ENCODE measurements at regions not wholly inside any gene's neighbourhood (a gene's known extent, or its start where the extent isn't known, plus 50 kb on each side); places are given as distances from the start of the nearest gene placed in this dataset.
A peak's percentile ranks its signal among the peaks of the same experiment; 100 is the strongest.

- no peak for DNase-seq (ENCODE audit: low spot score)
Observed at GRCh38 chr5:67515020-67515689, 318.6 kb upstream of the CD180 start.

DNA sequence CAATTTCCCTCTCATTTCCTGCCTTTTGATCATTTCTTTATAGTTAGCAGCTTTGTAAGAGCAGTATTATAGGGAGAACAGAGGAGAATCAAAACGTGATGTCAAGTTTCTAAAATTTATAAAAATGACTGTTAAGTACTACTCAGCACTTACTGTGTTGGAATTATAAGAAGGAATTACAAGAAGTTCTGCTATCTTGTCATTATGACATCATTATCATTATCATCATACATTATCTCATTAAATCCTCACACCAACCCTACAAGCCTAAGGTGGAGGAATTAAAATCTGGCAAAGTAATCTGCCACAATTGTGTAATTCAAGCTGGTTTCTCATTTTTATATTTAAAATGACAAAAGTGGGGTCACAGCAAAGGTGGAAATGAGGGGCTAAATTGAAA lies 316.2 kb upstream of the CD180 start:
- DNase-seq (ENCODE audit: low spot score) = no peak

- DNase-seq (ENCODE audit: low spot score) = no peak
Observed at GRCh38 chr5:67511911-67512310, 315.3 kb upstream of the CD180 start.

DNA sequence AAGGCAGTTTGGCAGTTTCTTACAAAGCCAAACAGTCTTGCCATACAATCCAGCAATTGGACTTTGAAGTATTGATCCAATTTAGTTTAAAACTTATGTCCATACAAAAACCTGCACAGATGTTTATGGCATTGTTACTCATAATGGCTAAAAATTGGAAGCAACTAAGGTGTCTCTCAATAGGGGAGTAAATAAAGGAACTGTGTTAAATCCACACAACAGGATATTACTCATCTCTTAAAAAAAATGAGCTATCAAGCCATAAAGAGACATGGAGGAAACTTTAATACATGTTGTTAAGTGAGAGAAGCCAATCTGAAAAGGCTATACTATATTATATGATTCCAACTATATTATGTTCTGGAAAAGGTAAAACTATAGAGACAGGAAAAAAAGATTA lies 313.6 kb upstream of the CD180 start:
- DNase-seq (ENCODE audit: low spot score) = no peak

DNA sequence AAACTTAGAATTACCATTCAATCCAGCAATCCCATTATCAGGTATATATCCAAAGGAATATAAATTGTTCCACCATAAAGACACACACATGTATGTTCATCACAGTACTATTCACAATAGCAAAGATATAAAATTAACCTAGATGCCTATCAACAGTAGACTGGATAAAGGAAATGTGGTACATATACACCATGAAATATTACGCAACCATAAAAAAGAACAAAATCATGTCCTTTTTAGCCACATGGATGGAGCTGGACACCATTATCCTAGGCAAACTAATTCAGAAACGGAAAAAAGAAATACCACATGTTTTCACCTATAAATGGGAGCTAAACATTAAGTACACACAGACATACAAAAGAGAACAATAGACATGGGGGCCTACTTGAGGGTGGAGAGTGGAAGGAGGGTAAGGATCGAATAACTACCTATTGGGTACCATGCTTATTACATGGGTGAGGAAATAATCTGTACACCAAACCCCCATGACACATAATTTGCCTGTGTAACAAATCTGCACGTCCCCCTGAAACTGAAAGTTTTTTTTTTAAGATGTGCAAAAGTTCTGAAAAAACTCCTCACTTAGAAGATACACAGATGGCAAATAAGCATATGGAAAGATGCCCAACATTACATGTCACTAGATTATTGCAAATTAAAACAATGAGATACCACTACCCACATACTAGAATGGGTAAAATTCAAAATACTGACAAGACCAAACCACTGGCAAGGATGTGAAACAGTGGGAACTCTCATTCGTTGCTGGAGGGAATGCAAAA lies 313.0 kb upstream of the CD180 start:
- no peak for DNase-seq (ENCODE audit: low spot score)

DNA sequence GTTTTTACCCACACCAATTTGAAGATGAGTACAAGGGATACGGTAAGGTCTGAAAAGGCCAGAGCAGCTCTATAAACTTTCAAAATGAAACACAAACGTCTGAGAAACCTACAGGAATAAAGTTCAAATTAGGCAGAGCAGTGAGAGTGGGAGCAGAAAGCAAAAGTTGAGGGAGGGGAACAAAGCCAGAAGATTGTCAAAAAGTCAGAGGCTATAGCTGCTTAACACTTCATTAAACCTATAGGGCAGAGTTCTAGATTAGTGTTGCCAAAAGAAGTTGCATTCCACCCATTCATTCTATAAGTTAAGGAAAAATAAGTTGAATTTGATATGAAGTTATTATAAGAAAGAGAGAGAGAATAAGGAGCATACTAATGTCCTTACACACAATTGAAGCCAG lies 309.6 kb upstream of the CD180 start:
- no peak for DNase-seq (ENCODE audit: low spot score)

- DNase-seq (ENCODE audit: low spot score) = no peak
Observed at GRCh38 chr5:67502951-67503350, 306.4 kb upstream of the CD180 start.

DNA sequence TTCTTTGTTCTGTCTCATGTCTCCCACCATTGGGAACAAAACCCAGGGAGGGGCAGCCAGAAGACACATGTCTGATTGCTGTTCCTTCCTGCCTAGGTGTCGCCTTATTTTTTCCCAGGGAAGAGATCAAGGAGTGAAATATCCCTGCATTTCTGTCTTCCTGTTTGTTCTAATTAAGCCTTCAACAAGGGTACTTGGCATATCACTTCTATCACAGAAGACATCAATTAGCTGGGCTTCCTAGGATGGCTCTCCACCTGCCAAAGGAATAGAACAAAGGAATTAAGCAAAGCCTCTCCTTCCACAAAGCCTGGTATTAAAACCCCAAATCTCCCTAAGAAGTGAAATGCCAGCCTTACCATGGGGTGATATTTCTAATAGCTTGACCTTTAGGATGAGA lies 299.5 kb upstream of the CD180 start:
- no peak for DNase-seq (ENCODE audit: low spot score)

DNA sequence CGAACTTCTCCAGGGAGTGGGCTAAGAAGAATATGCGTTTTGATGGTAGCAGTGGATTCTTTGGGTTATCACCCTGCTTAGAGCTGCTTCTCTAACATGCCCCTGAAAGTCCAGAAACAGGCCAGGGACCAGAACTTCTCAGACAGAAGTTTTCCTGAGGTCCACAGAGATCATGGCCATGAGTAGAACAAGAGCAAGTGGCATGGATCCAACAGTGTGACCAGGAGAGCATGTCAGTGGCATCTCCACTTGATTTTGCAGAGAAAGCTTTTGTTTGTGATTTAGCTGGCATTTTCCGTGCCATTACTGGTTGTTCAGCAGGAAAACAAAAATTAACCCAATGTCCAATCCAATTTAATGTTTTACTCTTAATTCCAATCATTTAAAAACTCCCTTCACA lies 298.5 kb upstream of the CD180 start:
- no peak for DNase-seq (ENCODE audit: low spot score)

DNA sequence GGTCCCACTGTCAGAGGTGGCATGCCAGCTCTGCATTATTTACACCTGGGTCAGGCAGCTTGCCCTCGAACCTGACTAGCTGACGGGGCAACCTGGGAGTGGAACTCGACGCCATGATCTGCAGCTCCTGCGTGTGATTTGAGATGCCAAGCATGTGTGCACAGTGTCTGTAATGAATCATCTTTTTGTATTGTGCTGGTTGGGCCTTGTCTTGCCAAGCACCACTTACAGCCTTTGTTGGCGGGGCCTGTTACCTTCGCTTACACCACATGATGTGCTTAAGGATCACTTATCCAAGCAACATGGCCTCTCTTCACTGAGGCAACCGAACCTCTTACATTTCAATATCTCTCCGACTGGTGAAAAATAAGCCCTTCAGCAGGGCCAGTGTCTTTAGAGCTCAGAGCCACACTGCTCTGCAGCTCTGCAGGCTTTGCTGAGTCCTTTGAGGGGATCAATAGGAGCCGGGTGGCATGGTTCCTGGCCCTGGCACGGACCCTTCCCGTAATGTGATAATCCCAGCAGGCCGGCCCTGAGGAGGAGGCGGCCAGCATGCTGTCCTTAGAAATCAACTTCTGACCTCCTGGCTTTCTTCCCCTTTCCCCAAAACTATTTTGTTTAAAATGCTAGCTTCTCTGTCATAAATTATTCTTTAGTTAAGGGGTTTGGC lies 297.7 kb upstream of the CD180 start:
- DNase-seq (ENCODE audit: low spot score) = no peak

DNA sequence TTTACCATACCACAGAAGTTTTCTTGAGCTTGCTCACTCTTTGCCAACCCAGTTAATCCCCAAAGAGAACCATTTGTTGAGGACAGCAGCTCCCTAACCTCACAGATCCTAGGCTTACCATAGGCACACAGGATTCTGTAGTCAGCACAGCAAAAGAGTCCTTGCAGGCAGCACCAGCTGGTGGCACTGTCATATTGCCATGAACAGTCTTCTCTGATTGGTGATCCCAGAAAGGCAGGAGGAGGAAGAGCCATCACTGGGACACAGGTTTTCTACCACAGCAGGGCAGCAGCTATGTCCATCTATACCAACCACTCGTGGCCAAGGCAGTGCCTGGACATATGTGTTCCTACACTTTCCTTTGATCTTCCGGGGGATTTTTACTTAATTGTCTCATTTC lies 297.1 kb upstream of the CD180 start:
- DNase-seq (ENCODE audit: low spot score) = peak; percentile 51

DNA sequence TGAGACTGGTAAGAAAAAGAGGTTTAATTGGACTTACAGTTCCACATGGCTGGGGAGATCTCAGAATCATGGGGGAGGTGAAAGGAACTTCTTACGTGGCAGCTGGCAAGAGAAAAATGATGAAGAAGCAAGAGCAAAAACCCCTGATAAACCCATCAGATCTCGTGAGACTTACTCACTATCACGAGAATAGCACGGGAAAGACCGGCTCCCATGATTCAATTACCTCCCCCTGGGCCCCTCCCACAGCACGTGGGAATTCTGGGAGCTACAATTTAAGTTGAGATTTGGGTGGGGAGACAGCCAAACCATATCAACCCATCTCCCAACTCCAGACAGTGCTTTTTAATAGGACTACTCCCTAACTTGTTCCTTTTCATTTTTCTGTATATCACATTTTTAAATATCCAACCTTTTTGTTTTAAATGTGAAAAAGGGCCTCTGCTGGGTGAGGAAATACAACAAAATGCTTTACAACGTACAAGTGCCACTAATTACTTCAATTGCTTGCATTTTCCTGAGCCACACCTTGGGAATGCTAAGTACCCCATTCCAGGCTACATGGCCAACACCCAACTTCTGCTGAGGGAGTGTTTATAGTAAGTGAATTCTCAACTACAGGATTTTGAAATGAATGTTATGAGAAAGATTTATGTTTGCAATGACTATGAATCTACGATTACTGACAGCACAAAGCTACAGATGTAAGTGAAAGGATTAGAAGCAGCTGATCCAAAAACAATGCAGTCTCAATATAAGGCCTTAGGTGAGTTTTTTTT lies 294.1 kb upstream of the CD180 start:
- no peak for DNase-seq (ENCODE audit: low spot score)

DNA sequence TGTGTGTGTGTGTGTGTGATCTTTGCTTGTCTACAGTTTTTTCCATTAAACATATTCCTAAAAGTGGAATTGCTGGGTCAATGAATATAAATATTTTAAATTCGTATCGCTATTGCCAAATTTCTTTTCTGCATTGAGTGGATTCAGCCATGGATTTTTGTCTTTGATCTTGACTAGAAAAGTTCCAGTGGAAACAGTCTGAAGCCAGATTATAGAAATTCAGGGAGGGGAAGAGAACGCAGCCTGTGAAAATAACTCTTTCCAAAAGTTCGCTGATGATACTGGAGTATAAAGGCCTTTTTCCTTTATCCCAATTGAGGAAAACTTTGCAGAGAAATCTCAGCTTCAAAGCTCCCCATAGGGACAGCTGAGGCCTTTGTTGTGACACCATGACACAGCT lies 292.3 kb upstream of the CD180 start:
- no peak for DNase-seq (ENCODE audit: low spot score)

DNA sequence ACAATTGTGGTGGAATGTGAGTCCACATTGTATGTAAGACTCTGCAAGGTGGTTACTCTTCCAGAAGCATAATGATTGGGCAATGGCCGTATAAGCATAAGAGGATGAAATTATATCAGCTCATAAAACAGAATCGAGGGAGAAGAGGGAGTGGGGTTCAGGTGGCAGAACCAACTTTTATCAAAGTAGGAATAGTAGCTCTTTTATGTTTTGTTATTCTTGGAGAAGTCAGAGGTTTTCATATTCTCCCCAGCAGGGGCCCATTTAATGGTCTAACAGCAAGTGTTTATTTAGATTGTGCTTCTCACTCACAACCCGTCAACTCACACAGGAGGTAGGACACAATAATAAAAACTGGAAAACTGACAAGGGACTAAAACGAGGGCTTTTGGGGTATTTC lies 291.3 kb upstream of the CD180 start:
- no peak for DNase-seq (ENCODE audit: low spot score)

- DNase-seq (ENCODE audit: low spot score) = no peak
Observed at GRCh38 chr5:67483453-67484030, 286.9 kb upstream of the CD180 start.

DNA sequence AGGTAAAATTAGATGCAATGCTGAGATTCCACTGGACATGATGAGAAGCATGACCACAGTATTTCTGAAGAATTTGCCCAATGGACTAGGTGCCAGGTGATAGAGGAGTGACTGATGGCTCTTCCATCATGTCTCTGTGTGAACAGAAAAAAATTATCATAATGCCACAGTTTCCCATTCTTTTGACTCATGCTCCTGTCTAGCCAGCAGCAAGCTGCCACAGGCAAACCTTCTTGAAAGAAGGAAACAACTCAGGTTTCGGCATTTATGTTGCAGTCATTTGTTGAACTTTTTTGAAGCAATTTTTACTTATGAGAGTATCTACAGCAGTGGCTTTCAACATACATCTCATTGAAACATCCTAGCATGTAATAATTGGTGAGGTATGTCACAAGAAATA lies 284.8 kb upstream of the CD180 start:
- no peak for DNase-seq (ENCODE audit: low spot score)

DNA sequence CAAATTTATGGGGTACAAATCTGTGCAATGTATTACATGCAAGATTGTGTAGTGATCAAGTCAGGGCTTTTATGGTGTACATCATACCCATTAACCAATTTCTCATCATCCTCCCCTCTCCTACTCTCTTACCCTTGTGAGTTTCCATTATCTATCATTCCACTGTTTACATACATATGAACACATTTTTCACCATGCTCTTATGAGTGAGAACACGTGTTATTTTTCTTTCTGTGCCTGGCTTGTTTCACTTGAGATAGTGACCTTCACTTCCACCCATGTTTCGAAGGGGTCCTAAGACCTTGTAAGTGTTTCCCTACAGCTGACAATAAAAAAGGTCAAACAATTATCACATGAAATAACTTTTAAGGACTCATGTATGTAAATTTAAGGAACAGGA lies 281.7 kb upstream of the CD180 start:
- DNase-seq (ENCODE audit: low spot score) = no peak

DNA sequence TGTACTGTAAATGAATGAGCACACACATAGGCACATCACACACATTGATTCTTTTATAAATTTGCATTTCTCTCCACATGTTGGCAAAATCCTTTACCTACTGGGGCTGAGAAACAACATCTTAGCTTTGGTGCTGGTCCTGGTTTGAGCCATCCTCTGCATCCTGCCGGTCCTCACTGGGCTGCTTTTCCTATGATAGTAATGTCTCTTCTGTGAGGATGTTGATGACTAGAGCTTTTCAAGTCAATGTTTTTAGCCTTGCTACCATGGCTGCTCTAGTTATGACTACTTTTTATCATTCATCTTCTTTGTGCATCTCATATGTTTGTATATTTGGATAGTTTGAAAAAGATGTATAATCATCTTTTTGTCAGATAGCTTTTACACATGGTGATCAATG lies 280.4 kb upstream of the CD180 start:
- DNase-seq (ENCODE audit: low spot score) = no peak

DNA sequence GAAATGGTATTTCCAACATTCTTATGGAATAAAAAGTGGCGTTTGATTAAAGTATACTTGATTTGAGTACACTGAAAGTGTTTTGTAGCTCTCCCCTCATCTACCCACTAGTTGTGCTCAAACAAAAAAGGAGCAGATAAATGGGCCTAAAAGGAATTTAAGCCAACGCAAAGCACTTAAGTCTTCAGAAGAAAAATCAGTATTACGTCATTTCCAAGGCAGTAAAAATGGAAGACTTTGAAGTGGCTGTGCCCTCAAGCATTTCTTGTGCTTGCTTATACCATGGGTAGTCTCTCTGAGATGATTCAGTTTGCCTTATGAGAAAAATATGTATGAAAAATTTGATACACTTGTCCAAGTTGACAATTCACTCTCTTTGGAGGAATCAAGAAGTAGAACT lies 279.9 kb upstream of the CD180 start:
- no peak for DNase-seq (ENCODE audit: low spot score)

DNA sequence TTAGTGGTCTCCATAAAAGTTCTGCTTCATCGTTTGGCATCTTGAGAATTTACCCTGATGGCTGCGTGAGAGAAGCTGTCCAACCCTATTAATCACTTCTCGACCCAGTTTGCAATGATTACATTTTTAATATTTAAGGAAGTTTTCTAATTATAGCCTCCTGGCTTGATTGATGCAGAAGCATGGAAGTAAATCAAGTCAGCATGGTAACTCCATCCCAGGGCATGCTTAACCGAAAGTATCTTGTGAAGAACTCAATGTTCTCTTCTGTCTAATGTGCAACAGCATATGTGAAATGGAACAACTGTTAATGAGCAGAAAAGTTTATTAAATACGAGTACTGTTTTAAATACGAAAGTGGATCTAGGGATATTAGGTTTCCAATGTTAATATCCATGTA lies 278.9 kb upstream of the CD180 start:
- DNase-seq (ENCODE audit: low spot score) = no peak

GRCh38 chr5:67474597-67475238 lies 278.1 kb upstream of the CD180 start:
- no peak for DNase-seq (ENCODE audit: low spot score)

- DNase-seq (ENCODE audit: low spot score) = no peak
Observed at GRCh38 chr5:67467110-67467509, 270.5 kb upstream of the CD180 start.
